ENCODE measurements at regions not wholly inside any gene's neighbourhood (a gene's known extent, or its start where the extent isn't known, plus 50 kb on each side); places are given as distances from the start of the nearest gene placed in this dataset.

DNA sequence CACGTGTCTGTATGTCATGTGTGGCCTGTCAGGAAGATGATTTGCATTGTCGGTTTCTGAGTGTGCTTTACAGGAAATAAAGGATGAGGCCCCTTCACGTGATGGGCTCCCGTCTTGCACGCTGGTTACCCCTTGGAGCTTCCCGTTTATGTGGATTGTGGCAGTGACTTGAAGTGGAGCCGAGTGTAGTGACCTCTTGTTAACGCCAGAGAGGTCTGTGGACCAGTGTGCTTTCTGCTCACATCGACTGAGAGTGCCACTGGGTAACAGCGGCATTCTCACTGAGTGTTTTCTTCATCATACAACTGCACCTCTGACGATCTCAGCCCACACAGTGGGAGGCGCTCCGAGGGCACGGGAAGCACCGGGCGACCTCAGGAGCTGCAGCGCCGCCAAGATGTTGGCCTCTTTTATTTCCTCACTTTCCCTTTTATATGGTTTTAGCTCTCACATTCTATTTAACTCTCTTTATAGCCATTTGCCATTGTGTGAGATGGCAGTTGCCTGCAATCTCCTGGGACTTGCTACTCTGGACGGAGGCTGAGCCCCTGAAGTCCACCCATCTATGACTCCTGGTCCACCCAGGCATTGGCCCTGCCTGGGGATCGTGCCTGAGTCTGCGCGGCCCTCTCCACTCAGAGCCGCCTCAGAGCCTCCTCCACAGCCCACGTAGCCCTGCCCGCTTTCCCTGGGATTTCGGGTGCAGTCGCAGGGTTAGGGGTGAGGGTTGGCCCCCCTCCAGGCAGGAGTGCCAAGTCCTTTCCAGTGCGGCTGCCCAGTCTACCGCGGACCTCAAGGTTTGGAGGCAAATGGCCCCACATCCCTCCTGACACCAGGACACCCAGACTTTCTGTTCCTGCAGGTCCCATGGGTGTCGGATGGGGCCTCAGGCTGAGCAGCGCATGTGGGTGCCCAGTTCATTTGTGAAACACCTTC lies 238.9 kb downstream of the ERMARD start:
- TF ChIP-seq, protein P1, sequence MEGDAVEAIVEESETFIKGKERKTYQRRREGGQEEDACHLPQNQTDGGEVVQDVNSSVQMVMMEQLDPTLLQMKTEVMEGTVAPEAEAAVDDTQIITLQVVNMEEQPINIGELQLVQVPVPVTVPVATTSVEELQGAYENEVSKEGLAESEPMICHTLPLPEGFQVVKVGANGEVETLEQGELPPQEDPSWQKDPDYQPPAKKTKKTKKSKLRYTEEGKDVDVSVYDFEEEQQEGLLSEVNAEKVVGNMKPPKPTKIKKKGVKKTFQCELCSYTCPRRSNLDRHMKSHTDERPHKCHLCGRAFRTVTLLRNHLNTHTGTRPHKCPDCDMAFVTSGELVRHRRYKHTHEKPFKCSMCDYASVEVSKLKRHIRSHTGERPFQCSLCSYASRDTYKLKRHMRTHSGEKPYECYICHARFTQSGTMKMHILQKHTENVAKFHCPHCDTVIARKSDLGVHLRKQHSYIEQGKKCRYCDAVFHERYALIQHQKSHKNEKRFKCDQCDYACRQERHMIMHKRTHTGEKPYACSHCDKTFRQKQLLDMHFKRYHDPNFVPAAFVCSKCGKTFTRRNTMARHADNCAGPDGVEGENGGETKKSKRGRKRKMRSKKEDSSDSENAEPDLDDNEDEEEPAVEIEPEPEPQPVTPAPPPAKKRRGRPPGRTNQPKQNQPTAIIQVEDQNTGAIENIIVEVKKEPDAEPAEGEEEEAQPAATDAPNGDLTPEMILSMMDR (IDR thresholded peaks at IDR 0.05): no peak
- TF ChIP-seq POLR2A (IDR thresholded peaks at IDR 0.05): no peak
